ENCODE measurements at regions not wholly inside any gene's neighbourhood (a gene's known extent, or its start where the extent isn't known, plus 50 kb on each side); places are given as distances from the start of the nearest gene placed in this dataset.

GRCh38 chr3:36025232-36025631 lies 355.1 kb upstream of the STAC start:
- dilution Hi-C loops (cut with MboI; ENCODE audit: extremely low pct_ligation_motif_present, low sequenced_read_pairs) = no loop called here
- no peak overlapping the region for H2AFZ ChIP-seq (ENCODE audit: low read depth, low read length)

More at GRCh38 chr3:36025232-36025631, 355.1 kb upstream of the STAC start:
- TF ChIP-seq FOS (IDR thresholded peaks at IDR 0.05; ENCODE audit: borderline replicate concordance, insufficient read depth, low read length) (no peak), GATA2 (IDR thresholded peaks at IDR 0.05; ENCODE audit: insufficient read depth, insufficient read length, low read depth, low read length) (no peak), MYC (IDR thresholded peaks at IDR 0.05; ENCODE audit: low read depth, low read length) (no peak), EZH2 (IDR thresholded peaks at IDR 0.05; ENCODE audit: borderline replicate concordance, low read depth, low read length, severe bottlenecking) (no peak), JUN (IDR thresholded peaks at IDR 0.05; ENCODE audit: borderline replicate concordance, insufficient read depth, insufficient read length, low read depth) (no peak), POLR2AphosphoS5 (IDR thresholded peaks at IDR 0.05; ENCODE audit: insufficient read depth, low read depth, low read length) (no peak)
- TF ChIP-seq, protein P1, sequence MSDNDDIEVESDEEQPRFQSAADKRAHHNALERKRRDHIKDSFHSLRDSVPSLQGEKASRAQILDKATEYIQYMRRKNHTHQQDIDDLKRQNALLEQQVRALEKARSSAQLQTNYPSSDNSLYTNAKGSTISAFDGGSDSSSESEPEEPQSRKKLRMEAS (IDR thresholded peaks at IDR 0.05; ENCODE audit: insufficient read depth, insufficient read length) = no peak
- TF ChIP-seq, protein P2, sequence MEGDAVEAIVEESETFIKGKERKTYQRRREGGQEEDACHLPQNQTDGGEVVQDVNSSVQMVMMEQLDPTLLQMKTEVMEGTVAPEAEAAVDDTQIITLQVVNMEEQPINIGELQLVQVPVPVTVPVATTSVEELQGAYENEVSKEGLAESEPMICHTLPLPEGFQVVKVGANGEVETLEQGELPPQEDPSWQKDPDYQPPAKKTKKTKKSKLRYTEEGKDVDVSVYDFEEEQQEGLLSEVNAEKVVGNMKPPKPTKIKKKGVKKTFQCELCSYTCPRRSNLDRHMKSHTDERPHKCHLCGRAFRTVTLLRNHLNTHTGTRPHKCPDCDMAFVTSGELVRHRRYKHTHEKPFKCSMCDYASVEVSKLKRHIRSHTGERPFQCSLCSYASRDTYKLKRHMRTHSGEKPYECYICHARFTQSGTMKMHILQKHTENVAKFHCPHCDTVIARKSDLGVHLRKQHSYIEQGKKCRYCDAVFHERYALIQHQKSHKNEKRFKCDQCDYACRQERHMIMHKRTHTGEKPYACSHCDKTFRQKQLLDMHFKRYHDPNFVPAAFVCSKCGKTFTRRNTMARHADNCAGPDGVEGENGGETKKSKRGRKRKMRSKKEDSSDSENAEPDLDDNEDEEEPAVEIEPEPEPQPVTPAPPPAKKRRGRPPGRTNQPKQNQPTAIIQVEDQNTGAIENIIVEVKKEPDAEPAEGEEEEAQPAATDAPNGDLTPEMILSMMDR (IDR thresholded peaks at IDR 0.05; ENCODE audit: extremely low read depth in 1 of 2, insufficient read depth in 1 of 2, low read depth in 1 of 2, low read length in 2 of 2) = no peak
- Histone ChIP-seq H4K20me1 (replicated peaks; ENCODE audit: control insufficient read depth, extremely low read depth, insufficient read depth, low read length) (no peaks in the 10 kb centered on the region), H3K27ac (ENCODE audit: insufficient read depth, low read depth, low read length) (no peak overlapping the region), H3K36me3 (ENCODE audit: control insufficient read depth in 2 of 2, extremely low read depth in 1 of 2, insufficient read depth in 2 of 2, low read length in 2 of 2) (no peaks in the 10 kb centered on the region), H3K9me3 (replicated peaks; ENCODE audit: control insufficient read depth, insufficient read depth, low read length) (no peaks in the 10 kb centered on the region), H3K4me3 (replicated peaks in 1 of 3; ENCODE audit: insufficient read depth in 1 of 3, low read depth in 1 of 3, low read length in 3 of 3) (no peak overlapping the region), H3K4me1 (ENCODE audit: control insufficient read depth, extremely low read depth, insufficient read depth, low read length) (no peaks in the 10 kb centered on the region), H3K4me2 (ENCODE audit: insufficient read depth, low read length) (no peak overlapping the region), H3K79me2 (ENCODE audit: control insufficient read depth, insufficient read depth, low read length) (no peaks in the 10 kb centered on the region), H3K9me1 (replicated peaks; ENCODE audit: control insufficient read depth, extremely low read depth, insufficient read depth, low read length) (no peaks in the 10 kb centered on the region), H3K9ac (replicated peaks; ENCODE audit: extremely low read depth, insufficient read depth, low read length) (no peak overlapping the region), H3K27me3 (ENCODE audit: control insufficient read depth in 2 of 2, insufficient read depth in 2 of 2, low read length in 2 of 2) (no peaks in the 10 kb centered on the region)
- intact Hi-C loops (cut with micrococcal nuclease) = no loop called here
- DNase-seq (ENCODE audit: low read depth, low spot score) (no peak), FAIRE-seq (no peak)
- ChIA-PET POLR2A (no interaction called here), CTCF (no interaction called here)
- no TSS peak for BruUV-seq (replicated peaks)
